LHCN-M2 (cell line): ENCODE measurements at regions not wholly inside any gene's neighbourhood (a gene's known extent, or its start where the extent isn't known, plus 50 kb on each side); places are given as distances from the start of the nearest gene placed in this dataset.

ENCODE experiments used
- DNase-seq: peaks from one replicate; pipeline ENCODE4 v3.0.0-alpha.2; 2012; ENCODE audit warnings: low read depth

DNA sequence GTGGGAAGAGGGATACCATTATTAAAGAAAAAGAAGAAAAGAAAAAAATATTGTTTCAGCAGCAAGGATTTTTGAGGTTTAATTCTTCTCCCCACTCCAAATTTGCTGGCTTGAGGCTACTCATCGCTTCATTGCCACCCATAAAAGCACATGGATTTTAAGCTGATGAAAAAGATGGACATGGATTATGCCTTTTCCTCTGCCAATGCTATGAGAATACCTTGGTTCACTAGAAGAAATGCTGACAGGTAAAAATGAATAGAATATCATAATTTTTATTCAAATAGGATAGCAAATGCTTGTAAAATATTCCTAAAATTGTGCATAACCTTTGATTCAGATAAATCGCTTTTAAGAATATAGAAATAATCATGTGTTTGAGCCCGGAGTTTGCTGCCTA is 289.7 kb upstream of the DPYD start:
- DNase-seq: peak; percentile 24

DNA sequence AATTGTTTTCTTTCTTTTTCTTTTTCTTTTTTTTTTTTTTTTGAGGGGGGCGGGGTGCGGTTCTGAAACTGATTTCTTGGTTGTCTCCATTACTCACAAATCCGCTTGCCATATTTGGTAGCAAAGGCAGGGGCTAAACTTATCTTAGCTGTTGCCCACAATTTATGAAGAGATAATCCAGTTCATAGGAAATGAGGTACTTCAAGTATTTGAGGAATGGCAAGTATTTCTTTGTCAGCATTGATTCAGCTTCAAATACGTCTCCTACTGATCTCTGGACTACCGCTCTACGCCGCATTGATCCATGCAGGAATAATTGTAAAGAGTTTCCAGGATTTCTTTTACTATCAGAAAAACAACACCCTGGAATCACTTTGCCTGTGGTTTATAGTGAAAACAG is 289.2 kb upstream of the DPYD start:
- peak; percentile 95 for DNase-seq

DNA sequence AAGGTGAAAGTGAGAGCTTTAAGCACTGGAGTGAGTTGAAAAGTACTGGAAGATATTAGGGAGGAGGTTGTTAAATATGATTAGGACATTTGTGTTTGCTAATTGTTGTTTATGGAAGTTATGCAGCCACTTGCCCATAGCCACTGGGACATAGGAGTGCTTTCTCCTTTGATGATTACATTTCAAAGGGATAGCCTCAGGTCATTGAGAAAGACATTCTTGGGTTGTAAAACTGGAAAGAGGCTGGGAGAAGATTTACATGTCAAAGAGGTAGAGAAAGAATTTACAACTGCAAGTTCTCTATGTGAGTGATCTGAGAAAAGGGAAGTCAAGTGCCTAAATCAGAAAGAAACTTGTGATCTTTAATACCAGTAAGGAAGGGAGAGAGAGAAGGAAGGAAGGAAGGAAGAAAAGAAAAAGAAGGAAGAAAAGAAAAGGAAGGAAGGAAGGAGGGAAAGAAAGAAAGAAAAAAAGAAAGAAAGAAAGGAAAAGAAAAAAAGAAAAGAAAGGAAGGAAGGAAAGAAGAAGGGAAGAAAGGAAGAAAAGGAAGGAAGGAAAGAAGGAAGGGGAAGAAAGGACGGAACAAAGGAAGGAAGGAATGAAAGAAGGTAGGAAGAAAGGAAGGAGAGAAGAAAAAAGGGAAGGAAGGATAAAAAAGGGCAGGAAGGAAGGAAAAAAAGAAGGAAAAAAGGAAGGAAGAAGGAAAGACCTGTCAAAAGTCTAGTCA is 284.6 kb upstream of the DPYD start:
- no peak for DNase-seq

DNA sequence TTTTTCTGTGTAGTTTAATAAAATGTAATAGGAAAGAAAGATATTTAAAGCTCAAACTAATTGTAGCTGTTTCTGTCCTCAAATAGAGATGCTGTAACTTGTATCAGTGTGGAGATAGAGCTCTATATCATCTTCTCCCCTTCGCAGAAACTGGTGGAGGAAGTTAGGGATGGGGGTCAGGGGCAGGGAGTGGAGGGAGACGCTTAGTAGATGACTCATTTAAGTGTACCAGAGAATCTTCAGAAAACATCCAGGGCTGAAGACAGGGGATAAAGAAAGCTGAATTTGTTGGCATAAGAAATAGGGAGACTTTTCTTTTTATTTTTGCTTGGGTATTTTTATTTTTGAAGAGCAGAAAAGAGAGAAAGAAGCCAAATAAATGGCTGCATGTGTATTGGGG is 282.6 kb upstream of the DPYD start:
- DNase-seq: peak; percentile 50

DNA sequence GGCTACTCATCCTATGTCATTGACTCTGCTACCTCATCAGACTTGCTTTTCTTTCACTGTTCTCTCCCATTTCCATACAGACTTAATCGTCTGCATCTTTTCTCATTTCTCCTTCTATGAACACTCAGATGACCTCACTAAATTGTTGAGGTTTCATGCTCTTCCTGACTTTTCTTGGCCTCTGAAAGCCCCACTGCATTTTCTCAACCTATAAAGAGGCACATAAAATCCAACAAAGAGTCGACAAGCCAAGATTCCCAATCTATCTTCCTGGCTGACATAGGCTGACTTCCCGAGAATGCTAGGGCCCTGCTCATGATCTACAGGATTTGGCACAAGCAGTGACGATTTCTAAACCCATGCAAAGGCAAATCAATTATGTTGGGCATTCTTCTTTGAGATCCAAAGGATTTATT is 280.8 kb upstream of the DPYD start:
- peak; percentile 37 for DNase-seq

DNA sequence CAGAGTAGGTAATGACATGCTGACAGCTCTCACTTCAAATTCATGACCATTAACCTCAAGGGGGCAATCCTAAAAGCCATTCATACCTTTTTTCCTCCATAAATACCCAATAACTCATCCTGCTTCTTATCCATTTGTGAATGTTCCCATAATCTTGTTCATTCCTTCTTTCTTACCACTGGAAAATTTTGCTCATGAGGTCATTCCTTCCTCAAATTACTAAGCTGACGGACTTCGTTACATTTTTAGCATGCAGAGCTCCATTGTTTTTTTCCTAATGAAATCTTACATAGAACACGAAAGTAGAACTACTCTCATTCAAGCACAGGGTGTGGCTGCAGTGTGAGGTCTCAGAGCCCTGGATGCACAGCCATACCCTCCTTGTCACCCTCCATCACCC is 276.5 kb upstream of the DPYD start:
- peak; percentile 46 for DNase-seq

DNA sequence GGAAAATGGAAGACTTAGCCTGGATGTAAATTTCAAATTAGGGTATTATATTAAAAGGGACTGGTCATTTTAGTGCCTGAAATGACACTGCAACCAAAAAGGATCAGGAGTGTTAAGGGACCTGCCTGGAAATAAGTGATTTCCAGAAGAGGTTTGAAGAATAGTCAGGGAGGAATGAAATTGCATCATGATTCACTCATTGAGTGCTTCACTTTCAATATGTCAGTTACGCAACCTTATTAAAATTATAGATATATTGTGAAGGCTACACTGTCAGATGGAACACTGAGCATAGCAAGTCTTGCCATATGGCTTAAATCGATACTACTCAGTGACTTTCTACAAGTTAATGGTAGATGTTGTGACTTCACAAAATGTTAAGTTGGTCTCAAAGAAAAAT is 275.2 kb upstream of the DPYD start:
- DNase-seq: no peak

DNA sequence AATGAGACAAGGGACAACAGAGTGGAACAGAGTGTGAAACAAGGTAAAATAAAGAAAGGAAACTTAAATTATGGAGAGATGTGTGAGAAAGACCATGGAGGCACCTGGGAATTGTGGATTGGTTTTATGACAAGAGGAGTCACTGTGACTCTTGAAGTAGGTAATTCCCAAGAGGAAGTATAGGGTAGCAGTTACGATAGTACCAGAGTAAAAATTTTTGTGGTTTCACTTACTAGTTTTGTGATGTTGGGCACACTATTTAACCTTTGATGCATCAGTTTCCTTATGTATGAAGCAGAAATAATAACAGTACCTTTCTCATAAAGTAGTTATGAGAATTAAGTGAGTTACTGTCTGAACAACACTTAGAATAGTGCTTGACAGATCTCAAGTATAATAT is 267.9 kb upstream of the DPYD start:
- DNase-seq: no peak

DNA sequence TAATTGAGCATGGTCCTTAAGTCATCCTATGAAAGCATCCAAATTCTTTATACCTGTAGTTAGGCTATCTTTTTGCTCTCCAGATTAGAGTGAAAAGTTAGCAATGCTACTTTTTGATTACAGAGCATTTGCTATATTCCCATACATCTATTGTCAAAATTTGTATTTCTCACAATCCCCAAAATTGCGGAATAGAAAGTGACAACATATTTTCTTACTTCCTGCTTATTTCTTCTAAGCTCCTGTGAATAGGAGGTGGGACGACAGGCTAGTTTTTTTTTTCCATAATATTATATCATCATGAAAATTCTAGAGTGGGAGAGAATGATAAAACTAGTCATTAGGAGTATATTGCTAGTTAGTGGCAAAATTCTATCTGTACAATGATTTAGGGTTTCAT is 264.0 kb upstream of the DPYD start:
- no peak for DNase-seq

DNA sequence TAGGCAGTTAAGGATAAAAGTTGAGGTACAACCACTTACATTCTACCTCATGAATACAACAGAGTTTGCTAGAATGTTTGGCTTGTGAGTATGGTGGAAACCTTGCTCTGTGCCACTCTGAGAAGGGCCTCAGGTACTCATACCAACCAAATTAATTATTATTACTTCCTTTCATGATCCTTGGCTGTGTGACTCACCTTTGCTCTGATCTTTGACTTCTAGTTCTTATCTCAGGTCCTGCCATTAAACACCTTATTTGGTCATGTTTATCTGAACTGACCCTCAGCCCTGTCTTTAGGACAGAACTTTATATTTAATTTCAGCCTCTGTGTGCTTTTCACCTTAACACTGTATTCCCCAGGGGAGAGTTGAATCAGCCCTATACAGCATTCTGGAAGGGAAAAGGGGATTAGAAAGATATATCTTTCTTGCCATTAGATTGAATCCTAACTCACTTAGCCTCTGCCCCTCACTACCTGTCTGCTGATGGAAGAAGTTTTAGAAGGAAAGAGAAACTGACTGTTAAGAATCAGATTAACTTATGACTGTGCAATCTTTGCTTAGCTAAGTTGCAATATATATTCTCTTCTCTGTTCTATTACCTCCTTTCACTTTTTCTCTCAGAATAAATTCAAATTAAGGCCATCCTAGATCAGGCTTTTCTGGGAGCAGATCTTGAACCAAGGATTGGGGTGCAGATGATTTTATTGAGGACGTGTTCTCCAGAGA is 260.4 kb upstream of the DPYD start:
- no peak for DNase-seq

DNA sequence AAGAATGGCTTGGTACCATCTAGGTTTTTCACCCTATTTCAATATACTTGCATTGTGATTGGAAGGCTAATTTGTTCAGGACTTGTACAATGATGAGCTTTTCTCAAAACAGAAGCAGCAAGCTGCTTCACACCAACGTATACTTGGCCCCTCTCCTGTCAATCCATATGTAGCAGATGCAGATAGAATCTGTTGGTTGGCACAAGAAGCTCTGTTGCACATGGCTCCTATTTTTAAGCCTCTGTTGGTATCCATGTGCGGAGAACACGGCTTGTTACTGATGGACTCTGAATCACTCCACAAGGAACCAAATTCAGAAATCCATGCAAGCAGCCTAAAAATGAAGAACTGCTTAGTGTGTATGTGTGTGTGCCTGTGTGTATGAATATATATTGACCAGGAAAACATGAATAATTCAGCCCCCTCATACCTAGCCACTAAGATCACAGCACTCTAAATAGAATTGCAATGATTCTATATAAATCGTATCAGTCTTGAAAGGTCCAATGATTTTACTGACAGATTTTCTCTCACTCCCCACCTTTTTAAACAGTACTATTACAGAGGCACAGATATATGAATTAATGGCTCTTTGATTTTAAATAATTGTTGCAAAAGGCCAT is 258.4 kb upstream of the DPYD start:
- no peak for DNase-seq

DNA sequence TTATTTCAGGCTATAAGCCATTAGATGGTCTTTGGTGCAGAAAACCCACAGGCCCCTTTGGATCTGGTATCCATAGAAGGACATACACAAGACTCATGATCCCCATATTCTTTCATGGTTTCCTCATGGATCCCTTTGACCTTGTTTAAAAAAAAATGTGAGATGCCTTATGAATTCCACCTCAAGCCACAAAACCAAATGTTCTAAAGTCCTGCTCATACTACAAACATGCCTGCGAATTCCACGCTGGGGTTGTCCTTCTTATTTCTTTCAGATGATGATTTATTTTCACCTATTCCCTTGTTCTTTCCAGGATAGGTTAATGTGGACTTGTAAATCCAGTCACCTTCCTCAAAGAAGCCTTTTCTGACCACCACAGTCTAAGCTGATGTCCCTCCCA is 256.9 kb upstream of the DPYD start:
- DNase-seq: peak; percentile 42

DNA sequence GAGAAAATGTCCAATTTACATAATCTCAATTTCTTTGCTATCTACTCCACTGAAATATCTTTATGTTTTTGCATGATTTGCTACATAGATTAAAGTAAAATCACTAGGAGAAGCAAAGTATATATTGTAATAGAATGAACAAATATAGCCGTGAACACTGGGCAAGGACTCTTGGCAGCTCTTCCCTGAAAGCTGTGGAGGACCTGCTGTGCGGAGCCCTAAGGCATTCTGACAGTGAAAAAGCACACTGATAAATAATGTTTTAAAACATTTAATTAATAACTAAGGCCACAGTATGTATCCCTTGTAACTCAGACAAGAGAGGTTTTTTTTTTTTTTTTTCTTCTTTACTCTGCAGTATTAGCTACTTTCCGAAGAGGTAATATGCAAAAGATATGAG is 256.1 kb upstream of the DPYD start:
- DNase-seq: no peak

DNA sequence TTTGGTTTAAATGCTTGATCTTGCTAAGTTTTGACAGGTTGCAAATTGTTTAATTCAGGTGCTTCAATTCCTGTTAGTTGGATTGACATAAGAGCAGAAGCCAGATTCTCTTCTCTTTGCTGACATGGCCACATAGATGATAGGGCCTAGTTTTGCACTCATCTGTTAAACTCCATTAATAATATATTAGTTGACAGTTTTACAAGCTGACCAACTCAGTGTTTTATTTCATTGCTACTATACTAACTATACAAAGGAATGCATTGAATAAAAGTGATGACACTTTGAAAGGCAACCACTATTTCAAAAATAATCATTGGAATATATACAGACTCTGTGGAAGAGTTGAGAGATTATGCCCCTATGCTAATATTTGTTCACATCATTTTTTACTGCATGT is 255.6 kb upstream of the DPYD start:
- no peak for DNase-seq

DNA sequence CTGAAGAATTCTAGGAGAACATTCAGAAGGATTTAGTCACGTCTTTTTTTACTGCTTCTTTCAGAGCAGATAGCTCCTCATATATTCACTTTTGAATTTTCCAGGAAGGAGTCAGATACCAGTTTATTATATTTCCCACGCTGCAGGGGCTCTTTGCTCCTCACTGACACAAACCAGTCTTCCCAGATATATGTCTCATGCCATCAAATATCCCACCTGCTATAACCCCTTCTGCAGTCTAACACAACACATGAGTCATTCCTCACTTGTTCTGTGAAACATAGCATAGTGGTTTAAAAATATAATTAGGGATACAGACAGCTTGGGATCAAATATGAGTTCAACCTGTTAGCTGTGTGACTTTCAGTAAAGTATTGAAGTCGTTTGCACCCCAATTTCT is 251.7 kb upstream of the DPYD start:
- DNase-seq: peak; percentile 73

DNA sequence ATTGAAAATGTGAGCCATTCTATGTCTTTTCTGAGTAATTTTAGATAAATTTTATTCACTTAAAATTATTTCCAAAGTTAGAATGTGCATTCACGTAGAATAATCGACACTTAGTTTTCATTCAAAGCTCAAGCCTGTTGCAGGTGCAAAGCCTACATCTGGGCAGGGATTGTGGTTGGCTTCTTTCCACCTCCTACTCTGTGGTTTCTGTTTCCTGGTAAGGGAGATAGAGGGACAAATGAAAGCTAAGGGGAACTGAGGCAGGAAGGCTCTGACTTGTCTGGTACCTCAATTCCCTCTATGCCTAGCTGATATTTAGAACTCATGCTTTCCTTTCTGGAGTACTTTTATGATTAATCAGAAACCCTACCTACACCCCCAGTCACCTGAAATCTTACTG is 251.2 kb upstream of the DPYD start:
- no peak for DNase-seq

DNA sequence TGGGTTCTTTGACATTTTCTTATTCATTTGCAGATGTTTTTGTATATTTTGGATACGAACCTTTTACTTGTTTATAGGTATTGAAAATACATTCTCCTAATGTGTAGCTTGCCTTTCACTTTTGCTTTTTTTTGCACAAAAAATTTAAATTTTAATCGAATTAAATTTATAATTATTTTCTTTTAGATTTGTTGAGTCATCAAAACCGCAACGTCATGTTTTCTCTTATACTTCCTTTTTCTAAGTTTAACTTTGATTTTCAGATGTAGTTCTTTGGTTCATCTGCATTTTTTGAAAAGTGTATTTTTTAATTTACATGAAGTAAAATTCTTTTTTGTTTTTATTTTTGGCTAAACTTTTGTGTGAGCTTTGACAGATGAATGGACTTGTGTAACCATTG is 243.7 kb upstream of the DPYD start:
- no peak for DNase-seq

DNA sequence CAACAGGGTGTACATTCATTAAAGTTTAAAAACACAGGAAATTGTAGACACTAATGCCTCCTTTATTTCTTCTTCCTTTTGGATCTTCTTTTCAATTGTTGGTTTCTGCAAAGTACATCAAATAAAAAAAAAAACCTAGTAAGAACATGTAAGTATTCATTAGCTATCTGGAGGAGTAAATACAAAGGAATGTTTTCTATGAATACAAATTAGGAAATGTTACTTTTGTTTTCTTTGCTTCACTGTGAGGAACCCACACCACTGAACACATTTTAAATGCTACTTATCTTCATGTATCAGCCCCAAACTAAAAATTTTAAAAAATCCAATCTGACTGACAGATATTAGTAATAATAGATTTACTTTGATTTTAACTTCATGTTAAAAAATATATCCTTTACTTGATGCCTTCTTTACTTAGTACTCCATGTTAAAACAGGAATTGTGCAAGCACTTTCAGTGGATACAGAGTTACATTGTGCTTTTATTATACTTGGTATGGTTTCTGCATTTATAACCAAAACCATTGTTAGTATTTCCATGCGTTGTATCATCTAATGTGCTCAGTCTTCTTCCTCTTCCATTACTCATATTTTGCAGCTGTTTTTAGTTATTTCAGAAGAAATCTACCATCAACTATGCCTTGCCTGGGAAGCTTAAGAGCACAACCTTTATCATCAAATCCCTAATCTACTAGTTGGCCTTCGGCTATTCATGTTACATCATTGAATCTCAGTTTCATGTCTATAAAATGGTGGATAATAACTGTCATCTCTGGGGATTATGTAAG is 236.9 kb upstream of the DPYD start:
- peak; percentile 86 for DNase-seq

DNA sequence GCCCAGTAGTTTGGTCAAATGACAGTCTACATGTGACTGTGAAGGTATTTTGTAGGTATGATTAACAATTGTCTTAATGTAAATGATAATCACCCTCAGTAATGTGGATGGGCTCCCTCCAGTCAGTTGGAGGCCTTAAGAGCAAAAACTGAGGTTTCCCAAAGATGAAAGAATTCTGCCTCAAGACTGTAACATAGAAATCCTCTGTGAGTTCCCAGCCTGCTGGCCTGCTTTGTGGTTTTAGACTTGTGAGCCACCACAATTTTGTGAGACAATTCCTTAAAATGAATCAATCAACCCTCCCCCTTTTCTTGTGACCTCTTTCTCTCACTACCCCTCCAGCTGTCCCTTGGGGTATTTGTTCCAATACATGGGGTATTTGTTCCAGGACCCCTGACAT is 226.4 kb upstream of the DPYD start:
- DNase-seq: no peak

DNA sequence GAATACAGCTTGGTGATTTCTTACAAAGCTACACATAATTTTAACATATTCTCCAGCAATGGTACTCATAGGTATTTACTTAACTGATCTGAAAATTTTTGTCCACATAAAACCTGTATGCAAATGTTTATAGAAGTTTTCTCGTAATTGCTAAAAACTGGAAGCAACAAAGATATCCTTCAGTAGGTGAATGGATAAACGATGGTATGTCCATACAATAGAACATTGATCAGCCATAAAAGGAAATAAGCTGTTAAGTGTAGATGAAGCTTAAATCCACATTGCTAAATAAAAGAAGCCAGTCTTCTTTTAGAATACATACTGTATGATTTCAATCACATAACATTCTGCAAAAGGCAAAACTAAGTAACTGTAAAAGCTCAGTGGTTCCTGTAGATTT is 224.8 kb upstream of the DPYD start:
- no peak for DNase-seq

DNA sequence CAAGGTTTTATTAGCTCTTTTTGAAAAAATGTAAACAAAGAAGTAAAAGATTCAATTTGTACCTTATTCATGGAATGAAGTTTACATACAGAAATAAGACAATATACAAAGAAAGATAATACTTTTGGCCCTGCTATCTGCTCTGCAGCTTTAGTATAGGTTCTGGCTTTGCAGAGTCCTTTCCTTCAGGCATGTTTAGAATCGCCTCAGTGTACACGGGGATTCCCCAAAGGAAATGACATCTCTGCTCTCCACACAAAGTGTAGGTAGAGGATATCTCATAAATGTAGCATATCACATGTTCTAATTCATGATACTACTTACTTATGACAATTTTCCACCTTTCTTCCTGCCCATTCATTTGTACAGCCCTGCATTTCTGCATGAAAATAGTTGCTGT is 222.6 kb upstream of the DPYD start:
- no peak for DNase-seq

DNA sequence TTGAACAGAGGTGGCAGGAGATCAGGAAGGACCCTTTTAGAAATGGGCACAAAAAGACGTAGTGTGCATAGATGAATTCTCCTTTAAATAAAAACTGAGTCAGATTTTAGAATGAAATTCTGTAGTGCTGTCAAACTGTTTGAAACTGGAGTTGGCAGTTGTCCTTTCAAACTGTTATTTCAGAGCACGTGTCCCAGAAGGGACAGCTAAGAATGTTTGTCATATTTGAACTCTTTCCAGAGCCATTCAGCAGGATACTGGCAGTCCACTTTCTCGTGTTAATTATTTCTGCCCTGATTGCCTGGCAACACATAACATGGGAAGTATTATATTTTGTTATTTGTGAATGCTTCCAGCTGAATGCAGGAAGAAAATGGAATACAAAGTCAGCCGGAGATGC is 212.3 kb upstream of the DPYD start:
- DNase-seq: peak; percentile 38
